Activated CD4-positive, alpha-beta T cell treated with anti-CD3 and anti-CD28 coated beads, Interleukin-2, amount 50 U/mL, for 48 hours (primary cell): ENCODE measurements at regions not wholly inside any gene's neighbourhood (a gene's known extent, or its start where the extent isn't known, plus 50 kb on each side); places are given as distances from the start of the nearest gene placed in this dataset.
"Not testable (repeated sequence)": the region's sequence is repeated elsewhere in the genome, so short reads cannot be mapped to it uniquely, and the experiment has no call there.

Experiments used
- DNase-seq, 2 experiments: peaks; one replicate each; pipeline ENCODE4 v3.0.0-alpha.2; 2020

DNA sequence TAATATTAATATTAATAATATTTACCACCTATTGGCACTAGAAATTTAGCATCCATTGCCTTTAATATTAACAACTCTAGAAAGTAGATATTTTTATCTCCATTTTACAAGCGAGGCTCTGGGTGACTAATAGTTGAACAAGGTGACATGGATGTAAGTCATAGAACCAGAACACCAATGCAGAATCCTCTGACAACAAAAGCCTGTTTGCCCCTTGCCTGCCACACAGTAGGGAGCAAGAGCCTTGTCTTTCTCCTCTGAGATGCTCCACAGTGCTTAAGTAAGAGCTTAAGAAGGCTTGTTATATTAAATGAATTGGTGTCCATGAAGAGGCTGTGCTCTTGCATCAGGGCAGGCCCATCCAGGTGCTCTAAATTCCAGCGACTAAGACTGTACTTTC is 51.2 kb upstream of the LBX1 start:
- DNase-seq = no peak

- DNase-seq = not testable (repeated sequence)
These were observed 51.7 kb upstream of the LBX1 start for GRCh38 chr10:101280921-101281320.

DNA sequence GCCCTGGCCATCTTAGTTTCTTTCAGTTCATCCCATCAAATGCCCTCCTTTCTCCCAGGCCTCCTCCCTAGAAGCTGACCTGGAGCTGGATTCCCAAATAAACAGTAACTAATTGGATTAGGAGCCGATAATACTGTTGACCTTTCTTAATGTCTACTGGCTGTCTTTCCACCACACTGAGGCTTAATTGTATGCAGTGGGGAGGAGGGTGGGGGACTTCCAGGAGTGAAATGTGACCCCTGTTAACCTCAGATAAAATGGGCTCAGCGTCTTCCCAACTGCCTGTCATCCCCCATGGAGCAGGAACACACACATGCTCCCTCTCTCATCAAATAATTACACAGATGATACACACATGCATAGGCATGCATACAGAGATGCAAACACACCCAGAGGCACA is 53.7 kb upstream of the LBX1 start:
- no peak for DNase-seq

GRCh38 chr10:101283762-101284100 is 54.5 kb upstream of the LBX1 start:
- no peak for DNase-seq

DNA sequence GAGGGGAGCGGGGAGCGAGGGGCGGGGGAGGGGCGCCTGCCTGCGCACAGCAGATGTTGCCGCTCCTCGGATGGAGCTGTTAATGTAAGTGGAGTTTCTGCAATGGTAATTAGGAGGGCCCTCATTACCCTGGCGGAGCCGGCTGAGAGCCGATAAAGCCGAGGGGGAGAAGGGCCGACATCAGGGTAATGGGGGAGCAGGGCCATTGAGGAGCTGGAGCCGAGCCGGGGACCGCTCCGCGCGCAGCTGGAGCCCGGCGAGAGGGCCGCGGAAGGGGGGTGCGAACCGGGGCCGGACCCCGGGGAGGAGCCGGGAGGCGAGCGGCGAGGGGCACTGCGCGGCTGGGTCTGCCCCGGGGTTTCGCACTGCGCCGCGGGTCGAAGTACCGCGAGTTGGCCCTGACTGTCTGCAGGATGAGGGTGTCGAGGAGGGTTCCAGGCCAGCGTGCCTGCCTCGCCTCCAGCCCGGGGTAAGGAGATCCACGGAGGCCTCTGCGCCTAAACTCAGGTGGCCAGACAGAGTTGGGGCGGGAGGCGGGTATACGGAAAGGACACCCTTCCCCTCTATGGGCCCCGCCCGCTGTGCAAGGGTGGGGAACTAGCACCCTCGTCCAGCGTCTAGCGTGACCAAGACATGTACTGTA is 55.0 kb upstream of the LBX1 start:
- DNase-seq = no peak

DNA sequence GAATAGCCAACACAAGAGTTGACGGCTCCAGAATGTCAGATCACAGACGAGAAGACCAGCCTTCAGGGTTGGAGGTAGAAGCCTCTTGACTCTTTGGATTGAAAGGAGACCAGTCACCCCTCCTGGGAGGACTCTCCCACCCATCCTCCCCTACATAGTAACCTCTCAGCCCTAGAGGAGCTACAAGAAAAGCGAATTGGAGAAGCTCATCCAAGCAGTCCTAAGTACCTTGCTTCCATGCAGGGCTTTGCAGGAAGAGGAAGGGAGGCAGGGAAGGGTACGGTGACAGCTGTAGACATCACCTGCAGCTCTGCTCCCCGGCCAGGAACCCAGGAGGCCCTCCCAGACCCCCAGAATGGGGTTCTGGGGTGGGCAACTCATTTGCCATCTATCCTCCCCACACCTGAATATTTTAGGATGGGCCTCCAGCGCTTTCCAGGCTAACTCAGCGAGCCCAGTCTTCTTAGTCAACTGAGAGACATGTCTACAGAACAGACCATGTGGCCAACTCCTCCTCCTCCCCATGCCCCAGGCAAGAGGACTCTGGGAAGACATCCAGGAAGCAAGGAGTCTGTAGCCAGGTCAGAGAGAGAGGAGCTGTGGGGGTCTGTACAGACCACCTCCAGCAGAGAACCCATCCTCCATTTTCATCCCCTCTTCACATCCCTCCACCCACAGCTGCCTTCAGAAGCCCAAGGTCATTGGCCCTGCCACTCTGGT is 55.6 kb upstream of the LBX1 start:
- DNase-seq = no peak

DNA sequence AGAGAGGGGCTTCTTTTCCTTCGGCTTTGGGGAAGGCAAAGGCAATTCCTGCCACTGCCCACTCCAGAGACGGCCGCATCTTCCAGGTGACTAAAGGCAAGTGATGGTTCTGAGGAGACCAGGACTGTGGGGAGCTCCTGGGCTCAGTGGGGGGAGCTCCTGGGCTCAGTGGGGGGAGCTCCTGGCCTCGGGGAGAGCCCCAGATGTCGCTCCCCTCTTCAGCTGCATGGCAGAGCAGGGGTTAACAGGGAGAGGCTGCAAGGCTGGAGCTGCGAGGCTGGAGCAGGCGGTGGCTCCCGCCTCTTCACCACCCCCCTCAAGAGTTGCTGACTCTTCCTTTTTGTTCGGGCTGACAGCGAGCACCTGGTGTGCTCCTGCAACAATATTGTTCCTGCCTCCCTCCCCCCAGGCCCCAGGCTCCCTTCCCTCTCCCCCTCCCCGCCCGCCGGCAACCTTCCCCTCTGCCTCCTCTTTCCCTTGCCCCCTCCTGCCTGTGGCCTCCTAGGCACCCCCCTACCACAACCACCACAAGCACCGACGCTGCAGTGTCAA is 56.3 kb upstream of the LBX1 start:
- no peak for DNase-seq

DNA sequence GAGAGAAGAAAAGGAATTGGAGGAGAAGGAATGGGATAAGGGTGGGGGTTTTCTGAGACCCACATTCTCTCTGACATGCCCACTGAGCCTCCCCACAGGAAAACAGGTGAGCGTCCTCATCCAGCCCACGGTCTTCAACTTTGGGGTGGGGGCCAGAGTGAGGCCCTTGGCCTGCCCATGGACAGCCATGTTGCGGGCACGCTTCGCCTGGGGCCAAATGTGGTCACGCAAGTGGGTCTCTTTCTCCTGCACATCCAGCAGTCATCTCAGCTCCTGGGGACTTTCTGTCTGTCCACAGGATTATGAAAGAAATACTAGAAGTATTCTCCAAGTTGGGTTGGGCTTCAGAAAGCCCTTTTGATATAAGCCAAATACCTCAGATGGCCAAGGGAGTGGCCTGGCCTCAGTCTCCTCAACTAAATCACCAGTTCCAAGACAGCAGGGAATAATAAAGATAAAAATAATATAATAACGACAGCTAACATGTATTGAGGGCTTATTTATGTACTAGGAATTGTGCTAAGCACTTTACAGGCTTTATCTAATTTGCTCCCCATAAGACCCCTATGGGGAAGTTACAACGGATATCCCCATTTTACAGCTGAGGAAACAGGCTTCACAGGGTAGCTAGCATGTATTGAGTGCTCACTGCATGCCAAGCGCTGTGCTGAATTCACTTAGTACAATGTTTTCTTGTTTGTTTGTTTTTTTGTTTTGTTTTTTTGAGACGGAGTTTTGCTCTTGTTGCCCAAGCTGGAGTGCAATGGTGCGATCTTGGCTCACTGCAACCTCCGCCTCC is 57.2 kb upstream of the LBX1 start:
- no peak for DNase-seq

GRCh38 chr10:101287183-101287996 is 58.1 kb upstream of the LBX1 start:
- DNase-seq = no peak

DNA sequence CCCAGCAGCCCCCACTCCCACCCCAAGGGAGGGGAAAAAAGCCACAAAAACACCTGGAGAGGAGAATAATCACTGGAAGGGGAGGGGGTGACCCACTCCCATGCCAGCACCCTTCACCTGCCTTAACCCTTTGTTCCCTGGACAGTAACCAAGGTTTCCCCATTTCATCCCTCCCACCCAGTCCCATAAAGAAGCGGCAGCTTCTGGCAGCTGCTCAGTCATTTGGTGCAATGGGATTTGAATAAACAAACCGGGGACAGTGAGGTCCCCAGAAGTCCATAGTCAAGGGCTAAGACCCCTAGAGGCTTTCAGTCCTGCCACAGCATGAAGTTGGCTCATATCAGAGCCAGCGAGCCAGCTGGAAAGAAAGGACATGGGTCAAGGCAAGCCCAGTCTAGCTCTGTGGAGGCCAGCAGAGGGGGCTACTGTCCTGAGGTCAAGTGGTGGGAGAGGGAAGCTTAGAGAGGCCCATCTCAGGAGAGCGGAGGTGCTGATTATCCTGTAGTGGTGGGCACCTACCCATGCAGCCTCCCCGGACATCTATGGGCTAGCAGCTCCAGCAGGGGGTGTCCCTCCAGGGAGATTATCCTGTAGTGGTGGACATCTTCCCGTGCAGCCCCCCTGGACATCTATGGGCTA is 58.9 kb upstream of the LBX1 start:
- no peak for DNase-seq

DNA sequence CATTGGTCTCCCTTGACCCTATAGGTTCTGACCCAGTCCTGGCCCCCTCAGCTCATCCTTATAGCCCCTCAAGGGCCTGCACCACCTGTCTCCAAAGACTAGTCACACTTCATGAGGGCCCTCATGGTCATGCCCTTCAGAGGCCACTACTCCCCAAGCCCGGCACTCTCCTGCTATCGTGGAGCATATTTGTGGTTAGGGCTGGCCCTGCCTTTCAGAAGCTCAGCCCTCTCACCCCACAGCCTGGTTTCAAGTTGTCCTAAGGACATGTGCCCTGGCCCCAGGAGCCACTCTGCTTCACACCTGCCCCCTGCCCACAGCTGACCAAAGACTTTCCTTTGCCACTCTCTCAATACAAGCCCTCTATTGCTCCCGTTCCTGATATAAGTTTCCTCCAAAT is 60.3 kb upstream of the LBX1 start:
- no peak for DNase-seq

DNA sequence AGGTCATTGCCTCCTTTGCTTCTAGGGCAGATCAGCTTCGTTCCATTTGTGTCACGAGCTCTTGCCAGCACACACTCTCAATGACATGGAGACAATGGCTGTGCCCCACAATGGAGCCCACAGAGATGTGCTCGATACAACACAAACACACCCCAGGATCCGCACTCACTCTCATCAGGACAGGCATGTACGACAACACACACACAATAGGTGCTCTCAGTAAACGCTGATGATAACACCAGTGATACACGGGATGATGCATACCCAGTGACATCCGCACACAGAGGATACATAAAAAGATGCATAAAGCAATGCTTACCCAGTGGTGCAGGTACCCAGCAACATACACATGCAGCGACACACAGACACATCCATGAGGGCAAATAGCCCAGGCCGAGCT is 61.2 kb upstream of the LBX1 start:
- no peak for DNase-seq

GRCh38 chr10:101290881-101291280 is 61.6 kb upstream of the LBX1 start:
- DNase-seq = no peak

DNA sequence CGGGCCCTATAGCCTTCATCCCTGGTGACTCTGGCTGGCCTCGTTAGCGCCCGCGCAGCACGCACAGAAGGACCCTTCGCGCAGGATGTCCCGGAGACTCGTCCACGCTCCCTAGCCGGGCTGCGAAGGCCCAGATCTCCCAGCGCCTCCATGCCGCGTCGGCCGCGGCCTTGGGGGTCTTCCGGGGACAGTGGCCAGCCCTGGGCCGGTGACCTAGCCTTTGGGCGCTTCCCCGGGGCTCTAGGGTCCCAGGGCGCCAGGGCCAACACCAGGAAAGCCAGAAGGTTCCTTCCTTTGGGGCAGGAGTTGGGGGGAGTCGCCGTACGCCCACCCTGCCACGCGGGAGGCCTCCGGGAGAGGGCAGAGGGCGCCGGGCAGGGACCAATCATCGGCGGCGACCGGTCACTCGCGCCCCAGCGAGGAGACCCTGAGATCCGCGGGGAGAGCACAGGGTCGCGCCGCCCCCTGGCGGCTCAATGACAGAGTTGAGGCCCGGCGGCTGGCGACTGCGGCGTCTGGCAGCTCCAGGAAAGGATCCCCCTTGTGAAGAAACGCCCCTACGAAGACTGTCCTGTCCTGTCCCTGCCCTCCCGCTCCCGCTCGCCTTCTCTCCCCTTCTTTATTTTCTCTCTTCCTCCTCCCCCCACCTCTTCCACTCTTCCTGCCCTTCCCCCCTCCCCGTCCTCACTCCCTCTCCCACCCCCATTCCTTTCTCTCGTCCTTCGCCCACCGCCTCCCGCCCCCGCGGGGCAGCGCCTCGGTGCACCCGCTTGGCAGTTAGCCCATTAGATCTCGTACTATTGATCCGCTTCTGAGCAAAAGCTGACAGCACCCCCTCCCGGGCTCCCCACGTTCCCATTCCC is 62.3 kb upstream of the LBX1 start:
- DNase-seq = peak; percentile 56 to 63

- no peak for DNase-seq
These were observed 61.6 kb upstream of the BTRC start for GRCh38 chr10:101292194-101293006.

DNA sequence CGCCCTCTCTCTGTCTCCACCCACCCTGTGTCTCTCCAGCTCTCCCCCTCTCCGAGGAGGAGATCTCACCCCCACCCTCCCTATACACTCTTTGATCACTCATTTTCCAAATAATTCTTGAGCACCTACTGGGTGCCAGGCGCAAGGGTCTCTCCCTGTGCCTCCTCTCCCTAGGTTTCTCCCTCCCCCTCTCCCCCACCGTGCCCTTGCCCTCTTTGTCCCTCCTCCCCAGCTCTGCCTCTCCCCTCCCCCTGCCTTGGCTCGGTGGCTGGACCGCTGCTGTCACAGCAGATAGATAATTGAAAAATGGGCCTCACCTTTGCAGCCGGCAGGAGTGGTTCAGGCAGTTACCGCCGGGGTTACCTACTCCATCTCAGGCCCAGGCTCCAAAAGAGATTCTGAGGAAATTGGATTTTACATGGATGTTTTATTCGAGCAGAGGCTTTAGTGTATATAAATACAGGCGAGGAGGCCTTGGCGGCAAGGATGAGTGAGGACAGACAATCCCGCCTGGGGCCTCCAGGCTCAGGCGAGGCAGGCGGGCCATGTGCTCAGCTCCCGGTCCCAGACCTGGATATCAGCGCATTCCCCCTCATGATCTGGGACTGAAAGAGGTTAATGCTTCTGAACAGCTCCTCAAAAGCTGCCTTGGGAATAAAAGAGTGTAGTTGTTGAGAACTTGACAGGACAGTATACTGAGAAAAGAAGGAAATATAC is 60.8 kb upstream of the BTRC start:
- DNase-seq = no peak

DNA sequence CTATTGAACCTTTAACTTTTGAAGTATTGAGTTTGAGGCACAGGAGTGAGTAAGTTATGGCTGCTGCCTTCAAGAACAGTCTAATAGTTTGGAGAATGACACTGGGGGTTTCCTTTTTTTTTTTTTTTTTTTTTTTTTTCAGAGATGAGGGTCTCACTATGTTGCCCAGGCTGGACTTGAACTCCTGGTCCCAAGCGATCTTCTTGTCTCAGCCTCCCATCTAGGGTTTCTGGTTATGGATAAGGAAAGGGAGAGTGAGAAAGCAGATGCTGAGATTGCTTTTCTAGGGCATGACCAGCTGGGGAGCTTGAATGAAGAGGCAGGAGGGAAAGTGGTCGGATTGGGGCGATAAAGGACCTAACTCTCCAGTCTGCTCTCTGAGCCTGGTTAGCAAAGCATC is 59.9 kb upstream of the BTRC start:
- DNase-seq = no peak

GRCh38 chr10:101295261-101295660 is 58.7 kb upstream of the BTRC start:
- no peak for DNase-seq

DNA sequence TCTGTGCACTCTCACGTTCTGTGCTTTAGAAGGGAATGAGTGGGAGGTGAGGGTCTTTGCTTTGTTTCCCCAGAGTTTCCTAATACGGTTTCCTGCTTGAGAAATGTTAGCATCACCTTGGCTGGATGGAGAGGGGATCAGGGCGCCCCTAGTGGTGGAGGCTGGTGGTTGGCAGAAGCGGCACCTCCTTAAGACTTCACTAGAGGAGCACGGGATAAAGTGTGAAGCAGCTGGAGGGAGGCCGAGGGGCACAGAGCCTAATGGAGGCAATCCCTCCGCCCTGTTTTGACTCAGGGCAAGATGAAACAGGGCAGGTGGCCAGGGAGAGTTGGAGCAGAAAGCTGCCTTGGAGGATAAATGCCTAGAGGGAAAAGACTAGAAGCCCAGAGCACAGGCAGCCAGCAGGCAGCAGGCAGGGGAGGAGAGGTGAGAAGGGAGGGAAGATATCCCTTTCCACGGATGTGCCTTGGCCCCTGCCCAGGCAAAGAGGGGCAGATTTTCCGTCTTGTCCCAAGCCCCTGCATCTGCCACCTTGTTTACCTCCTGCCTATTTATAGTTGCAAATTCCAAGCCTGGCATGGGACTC is 56.0 kb upstream of the BTRC start:
- DNase-seq = peak; percentile 84 to 86
